ENCODE measurements at regions not wholly inside any gene's neighbourhood (a gene's known extent, or its start where the extent isn't known, plus 50 kb on each side); places are given as distances from the start of the nearest gene placed in this dataset.

DNA sequence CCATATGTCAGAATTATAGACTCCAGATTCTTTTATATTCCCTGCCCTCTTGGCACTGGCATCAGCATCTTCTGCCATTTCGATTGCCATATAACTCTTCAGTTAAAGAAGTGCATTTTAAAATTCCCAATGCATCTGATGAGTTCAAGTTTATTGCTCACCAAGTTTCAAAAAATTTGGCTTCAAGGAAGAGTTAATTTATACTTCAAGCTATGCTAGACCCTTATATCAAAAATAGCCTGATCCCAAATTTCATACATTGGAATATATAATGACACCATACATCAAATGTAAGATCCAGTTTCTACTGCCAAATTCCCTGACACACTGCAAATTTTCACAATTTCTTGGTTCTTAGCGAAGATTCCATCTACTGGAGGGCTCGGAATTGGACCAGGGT is 1058.6 kb downstream of the NTRK3 start:
- no peak overlapping the region for H3K4me3 ChIP-seq
- DNase-seq: no peak
- H3K9me3 ChIP-seq: peaks cover 11% of the 10 kb centered on the region
- ATAC-seq: no peak
- intact Hi-C loops (cut with DNase I, micrococcal nuclease): no loop called here
- H3K4me1 ChIP-seq (ENCODE audit: low read depth): no peaks in the 10 kb centered on the region
- no peaks in the 10 kb centered on the region for H3K36me3 ChIP-seq (ENCODE audit: low read depth)
- TF ChIP-seq, protein P1, sequence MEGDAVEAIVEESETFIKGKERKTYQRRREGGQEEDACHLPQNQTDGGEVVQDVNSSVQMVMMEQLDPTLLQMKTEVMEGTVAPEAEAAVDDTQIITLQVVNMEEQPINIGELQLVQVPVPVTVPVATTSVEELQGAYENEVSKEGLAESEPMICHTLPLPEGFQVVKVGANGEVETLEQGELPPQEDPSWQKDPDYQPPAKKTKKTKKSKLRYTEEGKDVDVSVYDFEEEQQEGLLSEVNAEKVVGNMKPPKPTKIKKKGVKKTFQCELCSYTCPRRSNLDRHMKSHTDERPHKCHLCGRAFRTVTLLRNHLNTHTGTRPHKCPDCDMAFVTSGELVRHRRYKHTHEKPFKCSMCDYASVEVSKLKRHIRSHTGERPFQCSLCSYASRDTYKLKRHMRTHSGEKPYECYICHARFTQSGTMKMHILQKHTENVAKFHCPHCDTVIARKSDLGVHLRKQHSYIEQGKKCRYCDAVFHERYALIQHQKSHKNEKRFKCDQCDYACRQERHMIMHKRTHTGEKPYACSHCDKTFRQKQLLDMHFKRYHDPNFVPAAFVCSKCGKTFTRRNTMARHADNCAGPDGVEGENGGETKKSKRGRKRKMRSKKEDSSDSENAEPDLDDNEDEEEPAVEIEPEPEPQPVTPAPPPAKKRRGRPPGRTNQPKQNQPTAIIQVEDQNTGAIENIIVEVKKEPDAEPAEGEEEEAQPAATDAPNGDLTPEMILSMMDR (IDR thresholded peaks at IDR 0.05): no peak

DNA sequence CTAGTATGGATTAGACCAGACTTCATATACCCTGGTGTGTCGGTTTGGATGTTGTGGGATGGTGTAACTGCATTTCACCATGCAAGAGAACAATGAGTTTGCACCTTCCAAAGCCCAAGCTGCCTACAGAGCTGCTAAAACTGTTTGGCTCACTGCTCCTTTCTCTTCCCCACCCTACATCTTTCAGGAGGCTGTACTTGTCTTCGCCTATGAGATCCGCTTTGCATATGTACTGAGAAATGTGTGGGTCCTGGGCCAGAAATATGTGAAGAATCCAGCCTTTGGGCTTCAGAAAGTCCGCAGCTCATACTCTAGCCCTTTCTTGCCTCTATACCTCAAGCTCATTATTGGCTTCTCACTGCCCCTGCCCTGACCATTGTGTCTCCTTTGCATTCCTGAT is 1060.0 kb downstream of the NTRK3 start:
- intact Hi-C loops (cut with DNase I, micrococcal nuclease): no loop called here
- TF ChIP-seq, protein P1 (IDR thresholded peaks at IDR 0.05): no peak
- peaks cover 19% of the 10 kb centered on the region for H3K9me3 ChIP-seq
- ATAC-seq (no peak), DNase-seq (no peak)
- no peaks in the 10 kb centered on the region for H3K4me1 ChIP-seq (ENCODE audit: low read depth)
- no peaks in the 10 kb centered on the region for H3K36me3 ChIP-seq (ENCODE audit: low read depth)
- H3K4me3 ChIP-seq: no peak overlapping the region

DNA sequence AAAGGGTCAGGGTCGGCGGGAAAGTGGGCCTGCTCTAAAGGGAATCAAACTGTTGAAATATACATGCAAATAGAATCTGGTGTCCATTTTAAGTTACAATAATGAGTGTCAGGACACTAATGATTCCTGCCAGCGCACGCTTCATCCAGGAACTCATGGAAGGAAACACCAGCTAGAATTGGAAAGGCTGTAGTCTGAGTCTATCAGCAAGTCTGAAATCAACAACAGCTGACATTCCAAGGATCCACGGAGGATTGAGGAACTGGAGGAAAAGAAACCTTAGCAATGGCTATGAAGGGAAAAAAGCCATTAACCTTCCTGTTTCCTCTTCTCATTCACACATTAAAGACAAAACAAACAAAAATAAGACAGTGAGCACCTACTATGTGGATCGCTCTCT is 1063.1 kb downstream of the NTRK3 start:
- H3K36me3 ChIP-seq (ENCODE audit: low read depth): no peaks in the 10 kb centered on the region
- no peak overlapping the region for H3K4me3 ChIP-seq
- H3K9me3 ChIP-seq: peaks cover 19% of the 10 kb centered on the region
- intact Hi-C loops (cut with DNase I, micrococcal nuclease): no loop called here
- no peaks in the 10 kb centered on the region for H3K4me1 ChIP-seq (ENCODE audit: low read depth)
- ATAC-seq: no peak
- DNase-seq: no peak
- TF ChIP-seq, protein P1 (IDR thresholded peaks at IDR 0.05): no peak

DNA sequence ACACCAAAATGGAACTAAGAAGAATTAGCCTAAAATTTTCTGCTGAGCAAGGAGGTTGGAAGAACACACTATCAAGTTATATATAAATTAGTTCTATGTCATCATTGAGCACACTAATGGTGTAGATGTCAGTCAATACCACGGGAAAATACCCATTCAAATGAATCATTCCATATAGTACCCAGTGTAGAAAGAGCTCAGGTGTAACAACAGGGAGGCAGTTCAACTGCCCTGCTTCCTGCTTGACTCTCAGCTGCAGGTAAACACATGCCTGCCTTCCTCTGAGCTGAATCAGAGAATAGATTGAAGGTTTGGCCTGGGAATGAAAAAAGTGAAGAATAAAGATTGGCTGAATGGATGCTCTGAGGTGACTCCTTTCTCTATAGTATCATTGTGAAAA is 1088.0 kb downstream of the AGBL1 start:
- H3K36me3 ChIP-seq (ENCODE audit: low read depth): no peaks in the 10 kb centered on the region
- H3K4me3 ChIP-seq: no peak overlapping the region
- DNase-seq (no peak), ATAC-seq (no peak)
- intact Hi-C loops (cut with DNase I, micrococcal nuclease): no loop called here
- TF ChIP-seq, protein P1 (IDR thresholded peaks at IDR 0.05): no peak
- peaks cover 11% of the 10 kb centered on the region for H3K9me3 ChIP-seq
- no peaks in the 10 kb centered on the region for H3K4me1 ChIP-seq (ENCODE audit: low read depth)

DNA sequence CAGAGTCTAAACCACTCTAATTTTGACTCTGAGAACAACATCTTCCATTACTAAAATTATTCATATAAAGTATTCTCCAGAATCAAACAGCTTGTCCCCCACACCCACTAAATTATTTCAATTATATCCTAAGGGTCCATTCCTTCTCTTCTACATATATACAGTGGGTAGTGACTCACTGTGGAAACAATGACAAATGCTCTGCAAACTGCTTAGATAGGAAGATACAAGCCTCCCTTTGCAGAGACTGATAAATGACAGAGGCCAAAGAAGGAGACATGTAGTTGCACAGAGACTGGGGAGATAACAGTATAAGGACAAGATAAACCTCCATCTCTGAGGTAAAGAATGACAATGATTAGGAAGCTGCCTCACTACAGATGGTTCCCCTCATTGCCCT is 1087.4 kb downstream of the AGBL1 start:
- Histone ChIP-seq H3K4me3 (no peak overlapping the region), H3K36me3 (ENCODE audit: low read depth) (no peaks in the 10 kb centered on the region), H3K4me1 (ENCODE audit: low read depth) (no peaks in the 10 kb centered on the region), H3K9me3 (peaks cover 7% of the 10 kb centered on the region)
- ATAC-seq: no peak
- no peak for DNase-seq
- TF ChIP-seq, protein P1 (IDR thresholded peaks at IDR 0.05): no peak
- intact Hi-C loops (cut with DNase I, micrococcal nuclease): no loop called here

DNA sequence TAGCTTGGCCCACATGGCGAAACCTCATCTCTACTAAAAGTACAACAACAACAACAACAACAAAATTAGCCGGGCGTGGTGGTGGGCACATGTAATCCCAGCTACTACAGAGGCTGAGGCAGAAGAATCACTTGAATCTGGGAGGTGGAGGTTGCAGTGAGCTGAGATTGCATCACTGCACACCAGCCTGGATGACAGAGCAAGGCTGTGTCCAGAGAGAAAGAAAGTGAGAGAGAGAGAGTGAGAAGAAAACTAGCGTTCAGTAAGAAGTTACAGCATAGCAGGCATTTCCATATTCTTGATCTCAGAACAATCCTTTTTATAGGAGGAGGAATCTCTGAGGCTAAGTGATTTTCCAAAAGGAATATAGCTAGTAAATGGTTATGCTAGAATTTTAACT is 1076.1 kb downstream of the AGBL1 start:
- Histone ChIP-seq H3K9me3 (peaks cover 29% of the 10 kb centered on the region), H3K4me1 (ENCODE audit: low read depth) (no peaks in the 10 kb centered on the region), H3K36me3 (ENCODE audit: low read depth) (no peaks in the 10 kb centered on the region), H3K4me3 (no peak overlapping the region)
- ATAC-seq: no peak
- no peak for DNase-seq
- TF ChIP-seq, protein P1 (IDR thresholded peaks at IDR 0.05): no peak
- intact Hi-C loops (cut with DNase I, micrococcal nuclease): no loop called here

Data from mucosa of descending colon (tissue), 3 donors.